ENCODE measurements at regions not wholly inside any gene's neighbourhood (a gene's known extent, or its start where the extent isn't known, plus 50 kb on each side); places are given as distances from the start of the nearest gene placed in this dataset.

DNA sequence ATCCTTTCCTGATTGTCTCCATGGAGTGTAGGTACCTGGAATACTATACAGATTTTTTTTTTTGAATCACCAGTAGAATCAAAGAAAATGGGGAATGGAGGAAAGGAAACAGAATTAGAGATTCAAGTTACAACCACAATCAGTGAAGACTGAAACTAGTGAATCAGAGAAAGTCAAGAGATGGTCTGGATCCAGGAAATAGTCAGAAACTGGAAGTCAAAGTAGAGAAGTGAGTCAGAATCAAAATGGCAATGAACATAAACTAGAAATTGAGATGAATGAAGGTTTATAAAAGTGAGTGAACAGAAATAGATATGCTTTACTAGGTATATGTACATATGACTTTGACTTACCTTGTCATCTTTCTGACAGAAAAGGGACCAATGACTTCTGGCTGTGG lies 579.0 kb downstream of the PLCL1 start:
- H3K9me2 ChIP-seq (ENCODE audit: insufficient read depth), result no peaks in the 10 kb centered on the region
- H3K27ac ChIP-seq, result no peak overlapping the region
- intact Hi-C loops (cut with micrococcal nuclease; ENCODE audit: unreplicated experiment), result no loop called here
- H3K4me1 ChIP-seq (replicated peaks; ENCODE audit: insufficient read depth), result no peaks in the 10 kb centered on the region
- H3K4me3 ChIP-seq, result no peak overlapping the region
- ChIA-PET CTCF (no interaction called here), POLR2A (ENCODE audit: unreplicated experiment) (no interaction called here)
- H3K9me3 ChIP-seq (ENCODE audit: insufficient read depth, low read depth), result no peaks in the 10 kb centered on the region
- H4K20me1 ChIP-seq (ENCODE audit: insufficient read depth), result no peaks in the 10 kb centered on the region
- no peak overlapping the region for H2AFZ ChIP-seq
- H3K36me3 ChIP-seq (ENCODE audit: low read depth), result no peaks in the 10 kb centered on the region
- H3K79me2 ChIP-seq (ENCODE audit: low read depth), result no peaks in the 10 kb centered on the region
- BruUV-seq (replicated peaks), result no TSS peak
- H3K27me3 ChIP-seq (ENCODE audit: insufficient read depth, low read depth), result no peaks in the 10 kb centered on the region
- no peaks in the 10 kb centered on the region for H3F3A ChIP-seq (ENCODE audit: insufficient read depth, low read depth)
- no peak for DNase-seq
- TF ChIP-seq, protein P1, sequence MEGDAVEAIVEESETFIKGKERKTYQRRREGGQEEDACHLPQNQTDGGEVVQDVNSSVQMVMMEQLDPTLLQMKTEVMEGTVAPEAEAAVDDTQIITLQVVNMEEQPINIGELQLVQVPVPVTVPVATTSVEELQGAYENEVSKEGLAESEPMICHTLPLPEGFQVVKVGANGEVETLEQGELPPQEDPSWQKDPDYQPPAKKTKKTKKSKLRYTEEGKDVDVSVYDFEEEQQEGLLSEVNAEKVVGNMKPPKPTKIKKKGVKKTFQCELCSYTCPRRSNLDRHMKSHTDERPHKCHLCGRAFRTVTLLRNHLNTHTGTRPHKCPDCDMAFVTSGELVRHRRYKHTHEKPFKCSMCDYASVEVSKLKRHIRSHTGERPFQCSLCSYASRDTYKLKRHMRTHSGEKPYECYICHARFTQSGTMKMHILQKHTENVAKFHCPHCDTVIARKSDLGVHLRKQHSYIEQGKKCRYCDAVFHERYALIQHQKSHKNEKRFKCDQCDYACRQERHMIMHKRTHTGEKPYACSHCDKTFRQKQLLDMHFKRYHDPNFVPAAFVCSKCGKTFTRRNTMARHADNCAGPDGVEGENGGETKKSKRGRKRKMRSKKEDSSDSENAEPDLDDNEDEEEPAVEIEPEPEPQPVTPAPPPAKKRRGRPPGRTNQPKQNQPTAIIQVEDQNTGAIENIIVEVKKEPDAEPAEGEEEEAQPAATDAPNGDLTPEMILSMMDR (conservative IDR thresholded peaks at IDR 0.05), result no peak
- TF ChIP-seq EZH2 (IDR thresholded peaks at IDR 0.05; ENCODE audit: low read depth), result no peak
- H3K4me2 ChIP-seq, result no peak overlapping the region

DNA sequence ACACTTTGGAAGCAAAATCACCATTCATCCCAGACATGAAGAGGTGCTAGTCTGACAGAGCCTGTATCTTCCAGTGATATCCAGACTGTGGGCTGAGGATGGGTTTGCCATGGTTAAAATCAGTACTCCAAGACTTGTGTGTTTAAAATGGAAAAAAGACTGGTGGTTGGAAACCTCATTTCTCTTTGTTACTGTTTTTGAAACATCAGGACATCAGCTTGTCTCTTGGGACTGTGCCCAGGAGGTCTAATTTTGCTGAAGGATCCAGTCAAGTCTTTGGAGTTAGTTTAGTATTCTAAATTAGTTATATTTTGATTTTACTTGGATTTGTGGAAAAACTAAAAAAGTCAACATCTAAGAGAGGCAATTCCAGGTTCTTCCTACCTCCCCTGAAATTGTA lies 578.4 kb downstream of the PLCL1 start:
- Histone ChIP-seq H3K79me2 (ENCODE audit: low read depth) (no peaks in the 10 kb centered on the region), H3K4me1 (replicated peaks; ENCODE audit: insufficient read depth) (no peaks in the 10 kb centered on the region), H2AFZ (no peak overlapping the region), H4K20me1 (ENCODE audit: insufficient read depth) (no peaks in the 10 kb centered on the region), H3K4me2 (no peak overlapping the region), H3K9me3 (ENCODE audit: insufficient read depth, low read depth) (no peaks in the 10 kb centered on the region), H3K27me3 (ENCODE audit: insufficient read depth, low read depth) (no peaks in the 10 kb centered on the region), H3K27ac (no peak overlapping the region), H3K36me3 (ENCODE audit: low read depth) (no peaks in the 10 kb centered on the region), H3K4me3 (no peak overlapping the region), H3F3A (ENCODE audit: insufficient read depth, low read depth) (no peaks in the 10 kb centered on the region), H3K9me2 (ENCODE audit: insufficient read depth) (no peaks in the 10 kb centered on the region)
- BruUV-seq (replicated peaks), result no TSS peak
- ChIA-PET POLR2A (ENCODE audit: unreplicated experiment) (no interaction called here), CTCF (no interaction called here)
- TF ChIP-seq EZH2 (IDR thresholded peaks at IDR 0.05; ENCODE audit: low read depth), result no peak
- TF ChIP-seq, protein P1 (conservative IDR thresholded peaks at IDR 0.05), result no peak
- DNase-seq, result no peak
- intact Hi-C loops (cut with micrococcal nuclease; ENCODE audit: unreplicated experiment), result no loop called here

DNA sequence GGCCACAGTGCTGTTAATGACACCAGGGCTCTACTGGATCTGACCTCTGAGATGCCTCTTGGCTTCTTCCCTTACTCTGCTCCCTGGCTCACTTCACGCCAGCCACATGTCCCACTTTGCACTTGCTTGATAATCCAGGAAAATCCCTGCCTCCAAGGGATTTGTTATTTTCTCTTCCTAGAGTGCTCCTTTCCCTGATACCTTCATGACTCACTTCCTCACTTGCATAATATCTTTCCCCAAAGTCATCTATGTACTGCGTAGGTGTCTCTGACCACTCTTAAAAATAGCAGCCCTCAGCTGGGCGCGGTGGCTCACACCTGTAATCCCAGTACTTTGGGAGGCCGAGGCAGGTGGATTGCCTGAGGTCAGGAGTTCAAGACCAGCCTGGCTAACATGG lies 572.3 kb downstream of the PLCL1 start:
- Histone ChIP-seq H3K36me3 (ENCODE audit: low read depth) (no peaks in the 10 kb centered on the region), H2AFZ (no peak overlapping the region), H4K20me1 (ENCODE audit: insufficient read depth) (no peaks in the 10 kb centered on the region), H3F3A (ENCODE audit: insufficient read depth, low read depth) (no peaks in the 10 kb centered on the region), H3K4me3 (no peak overlapping the region), H3K9me3 (ENCODE audit: insufficient read depth, low read depth) (no peaks in the 10 kb centered on the region), H3K27me3 (ENCODE audit: insufficient read depth, low read depth) (no peaks in the 10 kb centered on the region), H3K27ac (no peak overlapping the region), H3K9me2 (ENCODE audit: insufficient read depth) (no peaks in the 10 kb centered on the region), H3K79me2 (ENCODE audit: low read depth) (no peaks in the 10 kb centered on the region), H3K4me2 (no peak overlapping the region), H3K4me1 (replicated peaks; ENCODE audit: insufficient read depth) (no peaks in the 10 kb centered on the region)
- no peak for DNase-seq
- no TSS peak for BruUV-seq (replicated peaks)
- TF ChIP-seq, protein P1 (conservative IDR thresholded peaks at IDR 0.05), result no peak
- POLR2A ChIA-PET (ENCODE audit: unreplicated experiment), result no interaction called here
- intact Hi-C loops (cut with micrococcal nuclease; ENCODE audit: unreplicated experiment), result no loop called here
- CTCF ChIA-PET, result no interaction called here

All from PC-9 (cell line).